CD4-positive, alpha-beta T cell treated with Interleukin-15 for 1 hour (primary cell): ENCODE measurements at regions not wholly inside any gene's neighbourhood (a gene's known extent, or its start where the extent isn't known, plus 50 kb on each side); places are given as distances from the start of the nearest gene placed in this dataset.

Experiments
- DNase-seq: peaks from one replicate; pipeline ENCODE4 v3.0.0-alpha.2; 2020

GRCh38 chr1:173128742-173129141 is 78.0 kb upstream of the TNFSF18 start:
- no peak for DNase-seq

- no peak for DNase-seq
Measured at GRCh38 chr1:173127369-173128307, 76.9 kb upstream of the TNFSF18 start.

GRCh38 chr1:173126421-173126820 is 75.7 kb upstream of the TNFSF18 start:
- DNase-seq: no peak

GRCh38 chr1:173122958-173123852 is 72.5 kb upstream of the TNFSF18 start:
- peak; percentile 76 for DNase-seq

GRCh38 chr1:173122344-173122935 is 71.7 kb upstream of the TNFSF18 start:
- DNase-seq: no peak

- no peak for DNase-seq
Measured at GRCh38 chr1:173118404-173118803, 67.7 kb upstream of the TNFSF18 start.

GRCh38 chr1:173117761-173118160 is 67.0 kb upstream of the TNFSF18 start:
- DNase-seq: no peak

- no peak for DNase-seq
Measured at GRCh38 chr1:173117108-173117633, 66.4 kb upstream of the TNFSF18 start.

GRCh38 chr1:173114346-173114745 is 63.6 kb upstream of the TNFSF18 start:
- DNase-seq: no peak

GRCh38 chr1:173113015-173113741 is 62.4 kb upstream of the TNFSF18 start:
- no peak for DNase-seq

GRCh38 chr1:173112129-173112528 is 61.4 kb upstream of the TNFSF18 start:
- DNase-seq: peak; percentile 22

GRCh38 chr1:173107696-173108095 is 57.0 kb upstream of the TNFSF18 start:
- DNase-seq: no peak

- DNase-seq: no peak
Measured at GRCh38 chr1:173103006-173103405, 52.3 kb upstream of the TNFSF18 start.

GRCh38 chr1:173101589-173101988 is 50.8 kb upstream of the TNFSF18 start:
- no peak for DNase-seq

- DNase-seq: no peak
Measured at GRCh38 chr1:173100476-173101107, 49.9 kb upstream of the TNFSF18 start.
